Posterior vena cava (tissue), 2 donors: ENCODE measurements at regions not wholly inside any gene's neighbourhood (a gene's known extent, or its start where the extent isn't known, plus 50 kb on each side); places are given as distances from the start of the nearest gene placed in this dataset.
"Not testable (repeated sequence)": the region's sequence is repeated elsewhere in the genome, so short reads cannot be mapped to it uniquely, and the experiment has no call there.

Experiments
- DNase-seq: peaks from one replicate; pipeline ENCODE4 v3.0.0-alpha.2; 2020; ENCODE audit warnings: low spot score
- intact Hi-C, 2 donors: fragments of 100-400 bp; cut with DNase I; formaldehyde crosslinking; loops; one replicate each; pipeline versions ENCODE4 v1.14.1 to v1.14.2; 2022 to 2023
- donor health status: DM: yes; HTN: yes; CAD: no.
- donor health status: DM: yes; HTN: yes; CAD: no.

DNA sequence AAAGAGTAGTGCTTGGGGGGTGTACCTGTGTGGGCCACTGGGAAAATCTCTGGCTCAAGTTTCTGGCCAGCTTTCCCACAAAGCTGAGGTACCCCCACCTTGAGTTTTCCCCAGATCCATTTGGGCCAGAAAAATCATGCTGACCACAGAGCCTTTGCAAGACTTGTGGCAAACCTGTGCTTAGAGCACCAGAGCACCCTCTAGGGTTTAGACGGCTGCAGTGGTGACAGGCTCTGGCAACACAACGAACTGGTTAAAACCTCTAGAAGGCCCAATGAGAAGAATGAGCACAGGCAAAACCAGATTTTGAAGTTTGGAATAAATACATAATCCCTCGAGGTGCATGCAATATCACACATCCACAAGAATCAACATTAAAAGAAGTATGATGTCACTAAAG is 290.7 kb upstream of the FOLH1 start:
- intact Hi-C loops = no loop called here
- no peak for DNase-seq

DNA sequence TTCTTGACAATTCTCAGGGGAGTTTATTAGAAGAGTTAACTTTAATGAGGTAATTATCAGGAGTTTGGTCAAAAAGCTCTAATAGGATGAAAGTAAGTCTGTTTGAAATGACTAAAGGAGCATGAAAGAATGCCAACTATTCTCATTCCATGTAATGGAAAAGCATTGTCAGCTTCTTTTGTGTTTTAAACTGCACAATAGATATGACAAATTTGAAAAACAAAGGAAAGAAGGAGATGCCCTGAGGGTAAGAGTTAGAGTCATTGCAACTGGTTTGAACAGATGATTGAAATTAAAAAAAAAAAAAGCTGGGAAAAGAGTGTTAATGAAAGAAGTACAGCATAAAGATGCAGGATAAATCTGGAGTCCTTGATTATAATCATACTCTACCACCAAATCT is 296.8 kb upstream of the FOLH1 start:
- intact Hi-C loops = no loop called here
- DNase-seq = no peak

DNA sequence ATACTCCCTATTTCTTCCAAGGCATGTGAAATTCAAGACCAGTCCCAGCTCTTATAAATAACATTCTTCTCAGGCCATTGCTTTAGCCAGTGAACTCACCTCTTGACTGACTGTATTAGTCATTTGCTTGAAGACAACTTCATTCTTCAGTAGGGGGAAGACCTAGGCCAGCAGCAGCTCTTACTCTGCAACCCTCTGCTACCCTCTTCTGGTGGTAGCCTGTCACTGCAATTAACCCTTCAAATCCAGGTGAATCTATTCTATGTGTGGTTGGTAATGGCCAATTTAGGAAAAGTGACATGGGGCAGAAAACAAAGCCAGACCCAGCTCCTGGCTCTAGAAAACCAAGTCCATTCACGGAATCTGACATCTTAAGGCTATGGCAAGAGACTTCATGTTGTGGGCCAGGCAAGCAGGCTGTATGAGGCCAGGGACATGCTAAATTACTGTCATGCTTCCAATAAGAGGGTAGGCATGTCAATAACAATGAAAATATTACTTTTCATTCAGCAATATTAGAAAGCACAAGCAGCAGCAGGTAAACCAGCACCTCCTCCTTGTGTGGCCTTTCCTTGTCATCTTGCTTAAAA is 317.9 kb upstream of the FOLH1 start:
- DNase-seq, intact Hi-C loops: not testable (repeated sequence)

DNA sequence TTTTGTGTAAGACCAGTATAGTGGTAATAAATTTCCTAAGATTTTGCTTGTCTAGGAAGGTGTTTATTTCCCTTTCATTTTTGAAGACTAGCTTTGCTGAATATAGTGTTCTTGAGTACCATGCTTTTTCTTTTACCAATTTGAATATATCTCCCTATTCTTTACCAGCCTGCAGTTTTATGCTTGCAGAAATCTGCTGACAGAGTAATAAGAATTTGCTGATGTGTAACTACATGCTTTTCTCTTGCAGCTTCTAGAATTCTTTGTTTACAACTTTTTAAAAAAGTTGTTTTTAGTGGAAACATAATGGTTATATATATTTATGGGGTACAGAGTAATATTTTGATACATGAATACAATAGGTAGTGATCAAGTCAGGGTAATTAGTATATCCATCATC is 324.8 kb upstream of the FOLH1 start:
- intact Hi-C loops = no loop called here

DNA sequence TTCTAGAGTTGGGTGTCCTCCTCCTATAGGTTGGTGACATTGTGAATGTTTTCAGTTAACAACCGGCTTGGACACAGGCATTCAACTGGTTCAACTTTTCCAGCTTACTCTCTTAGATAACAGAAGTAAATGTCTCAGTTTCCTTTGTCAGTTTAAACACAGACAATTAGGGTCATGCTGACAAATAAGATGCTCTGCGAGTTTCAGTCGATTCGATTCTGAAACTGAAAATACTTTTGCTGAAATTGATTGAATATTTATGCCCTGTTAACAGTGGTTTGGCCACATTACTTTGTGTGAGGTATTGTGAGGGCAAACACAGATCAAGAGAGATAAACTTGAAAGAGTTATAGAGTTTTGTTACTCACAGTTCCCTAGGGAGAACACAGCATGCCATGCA is 330.5 kb upstream of the FOLH1 start:
- DNase-seq, intact Hi-C loops: not testable (repeated sequence)

More for the DNA sequence above, 324.8 kb upstream of the FOLH1 start:
- DNase-seq = no peak

DNA sequence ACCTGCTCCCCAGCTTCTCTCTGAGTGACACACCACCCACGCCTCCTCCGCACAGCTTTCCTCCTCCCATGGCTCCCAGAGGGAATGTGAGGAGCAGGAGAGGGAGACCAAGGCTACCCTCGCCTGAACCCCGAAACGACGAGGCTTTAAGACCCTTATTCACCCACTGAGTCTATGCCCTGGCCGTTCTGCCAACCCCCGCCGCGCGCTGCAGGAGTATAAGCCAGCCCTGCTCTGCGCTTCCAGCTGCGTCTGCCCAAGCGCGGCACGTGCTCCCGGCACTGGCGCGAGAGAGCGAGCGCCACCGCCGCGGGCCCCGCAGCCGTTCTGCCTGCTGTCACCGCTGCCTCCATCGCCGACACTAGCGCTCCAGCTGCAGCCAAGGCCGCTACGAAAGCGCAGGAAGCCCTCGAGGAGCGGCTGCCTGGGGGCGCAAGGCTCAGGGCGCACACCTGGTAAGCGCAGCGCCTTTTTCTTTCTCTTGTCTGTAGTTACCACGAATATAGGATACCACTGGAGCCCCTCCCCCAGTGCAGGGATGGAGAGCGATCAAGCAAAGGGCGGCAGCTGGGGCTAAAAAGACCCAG is 350.0 kb upstream of the FOLH1 start:
- intact Hi-C loops, DNase-seq: not testable (repeated sequence)

DNA sequence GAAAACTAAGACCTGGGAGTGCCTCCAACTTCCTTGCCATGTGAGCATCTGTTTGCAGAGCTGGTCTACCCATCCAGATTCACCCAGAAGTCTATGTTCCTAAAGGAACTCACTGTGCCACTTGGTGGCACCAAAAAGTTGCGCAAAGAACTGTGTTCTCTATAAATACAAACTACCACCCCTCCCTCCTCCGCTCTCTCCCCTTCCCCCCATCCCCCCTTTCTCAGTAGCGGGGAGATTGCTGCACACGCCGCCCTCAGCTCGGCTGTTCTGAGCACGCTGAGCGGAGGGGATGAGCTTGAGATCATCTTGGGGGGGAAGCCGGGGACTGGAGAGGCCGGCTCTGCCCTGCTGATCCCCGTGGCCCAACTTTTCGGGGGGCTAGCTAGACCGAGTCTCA is 352.2 kb upstream of the FOLH1 start:
- intact Hi-C loops, DNase-seq: not testable (repeated sequence)

DNA sequence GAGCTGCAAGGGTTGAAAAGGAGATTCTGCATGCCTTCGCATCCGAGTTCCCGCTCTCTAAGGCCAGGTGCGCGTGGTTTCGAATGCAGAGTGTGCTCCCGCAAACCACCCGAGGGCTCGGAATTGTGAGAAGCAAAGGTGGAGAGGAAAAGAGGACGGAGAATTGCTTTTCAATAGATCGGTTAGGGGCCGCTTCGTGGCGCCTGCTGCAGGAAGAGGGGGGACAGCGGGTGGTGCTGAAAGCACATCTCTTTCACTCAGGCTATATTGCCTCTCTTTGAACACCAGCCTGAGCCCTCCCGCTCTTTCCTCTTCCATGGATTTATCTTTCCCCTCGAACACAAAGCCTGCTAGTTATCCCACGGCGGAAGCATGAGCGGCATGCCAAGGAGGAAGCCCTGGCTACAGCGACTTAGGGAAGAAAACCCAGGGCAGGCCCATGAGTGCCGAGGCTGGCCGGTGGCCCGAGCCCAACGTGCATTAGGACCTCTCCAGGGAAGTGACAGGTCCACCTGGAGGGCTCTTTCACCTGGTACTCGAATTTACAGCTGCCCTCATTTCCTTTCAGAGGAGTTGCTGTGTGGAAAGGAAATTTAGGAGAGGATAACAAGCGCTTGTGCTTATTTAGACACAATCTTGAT is 353.0 kb upstream of the FOLH1 start:
- DNase-seq, intact Hi-C loops: not testable (repeated sequence)

DNA sequence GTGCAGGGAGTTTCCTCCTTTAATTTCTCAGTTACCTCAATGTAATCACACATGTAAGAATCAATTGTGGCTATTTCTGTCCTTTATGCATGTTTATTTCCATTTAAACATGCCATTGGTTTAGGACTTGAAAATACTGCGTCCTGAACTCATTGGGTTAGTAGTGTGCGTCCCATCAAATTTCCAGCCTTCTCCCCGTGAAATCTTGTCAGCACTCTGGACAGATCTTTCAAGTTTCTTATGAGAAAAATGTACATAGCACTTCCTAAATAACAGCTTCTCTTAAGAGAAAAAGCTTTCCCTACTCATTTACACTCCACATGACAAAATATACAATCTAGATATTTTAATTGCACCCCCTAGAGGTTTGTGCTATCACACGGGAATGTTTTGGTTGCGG is 353.9 kb upstream of the FOLH1 start:
- intact Hi-C loops, DNase-seq: not testable (repeated sequence)

DNA sequence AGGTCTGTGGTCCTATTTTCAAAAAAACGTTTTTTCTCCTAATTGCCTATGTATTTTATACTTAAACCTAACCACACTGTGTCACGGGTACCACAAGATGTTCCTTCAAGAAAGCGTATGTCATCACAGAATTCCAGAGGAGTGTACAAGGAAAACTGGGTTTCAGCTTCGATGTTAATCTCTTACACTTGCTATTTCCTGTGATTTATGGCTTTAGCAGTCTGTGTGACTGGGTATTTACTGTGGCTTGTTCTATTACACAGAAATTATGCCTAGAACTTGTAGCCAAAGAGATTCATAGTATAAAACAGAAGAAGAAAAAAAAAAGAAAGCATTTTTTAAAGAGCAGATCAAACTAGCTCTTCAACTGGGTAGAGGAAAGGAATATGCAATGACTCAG is 371.1 kb upstream of the FOLH1 start:
- DNase-seq, intact Hi-C loops: not testable (repeated sequence)

DNA sequence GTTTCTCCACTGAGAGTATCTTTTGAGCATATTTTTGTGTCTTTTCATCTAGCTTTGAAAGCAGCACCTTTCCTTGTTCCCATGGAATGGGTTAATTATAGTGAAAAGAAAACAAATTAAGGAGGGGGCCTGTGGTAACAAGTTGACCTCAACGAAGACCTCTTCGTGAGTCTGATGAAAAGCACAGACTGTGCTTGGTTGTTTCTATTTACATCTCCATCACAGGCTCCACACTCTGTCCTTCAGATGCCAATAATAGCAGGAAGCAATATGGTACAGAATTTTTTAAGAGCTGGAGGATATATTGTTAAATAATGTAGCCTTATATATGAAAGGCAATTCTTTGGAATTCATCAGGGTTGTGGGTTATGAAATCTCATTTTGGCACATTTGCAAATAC is 366.7 kb upstream of the OR4C13 start:
- intact Hi-C loops, DNase-seq: not testable (repeated sequence)

DNA sequence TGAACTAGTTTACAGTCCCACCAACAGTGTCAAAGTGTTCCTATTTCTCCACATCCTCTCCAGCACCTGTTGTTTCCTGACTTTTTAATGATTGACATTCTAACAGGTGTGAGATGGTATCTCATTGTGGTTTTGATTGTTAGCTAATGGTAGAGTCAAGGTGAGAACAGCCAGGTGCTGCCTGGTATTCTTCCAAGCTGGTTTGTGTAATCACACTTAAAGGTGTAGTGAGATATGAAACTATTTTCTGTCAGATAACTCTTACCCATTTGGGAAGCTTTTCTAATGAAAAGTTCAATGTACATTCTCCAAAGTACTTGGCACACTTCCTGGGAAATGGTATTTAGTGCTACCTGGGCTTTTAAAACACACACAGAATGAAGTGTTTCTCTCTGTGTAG is 343.3 kb upstream of the OR4C13 start:
- intact Hi-C loops, DNase-seq: not testable (repeated sequence)

DNA sequence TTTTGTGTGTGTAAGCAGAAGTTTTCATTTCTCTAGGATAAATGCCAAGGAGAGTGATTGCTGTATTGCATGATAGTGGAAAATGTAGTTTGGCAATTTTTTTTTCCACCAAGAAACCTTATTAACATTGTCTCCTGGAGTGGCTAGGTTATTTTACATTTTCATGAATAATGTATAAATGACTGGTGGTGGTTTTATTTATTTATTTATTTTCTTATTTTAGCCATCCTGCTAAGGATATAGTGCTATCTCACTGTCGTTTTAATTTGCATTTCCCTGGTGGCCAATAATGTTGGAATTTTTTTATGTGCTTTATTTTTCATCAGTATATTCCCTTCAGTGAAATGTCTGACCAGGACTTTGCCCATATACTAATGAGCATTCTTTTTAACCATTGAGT is 328.3 kb upstream of the OR4C13 start:
- intact Hi-C loops = not testable (repeated sequence)

DNA sequence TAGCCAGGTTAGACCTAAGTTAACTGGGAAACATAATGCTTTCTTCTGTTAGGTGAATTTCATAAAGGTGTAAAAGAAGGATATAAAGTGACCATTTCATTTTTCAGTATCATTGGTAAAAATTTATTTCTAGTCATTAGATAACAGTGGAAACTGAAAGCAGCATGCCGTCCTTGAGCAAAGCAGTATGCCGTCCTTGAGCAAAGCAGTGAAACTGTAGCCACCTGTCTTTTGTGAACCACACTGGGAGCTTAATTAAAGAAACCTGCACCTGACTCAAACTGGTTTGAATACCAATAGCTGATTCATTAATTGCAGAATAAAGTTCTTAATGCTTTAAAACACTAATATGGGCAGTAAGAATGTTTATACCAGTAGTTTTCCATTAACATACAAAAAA is 281.5 kb upstream of the OR4C13 start:
- intact Hi-C loops, DNase-seq: not testable (repeated sequence)

More for the DNA sequence above, 328.3 kb upstream of the OR4C13 start:
- not testable (repeated sequence) for DNase-seq

DNA sequence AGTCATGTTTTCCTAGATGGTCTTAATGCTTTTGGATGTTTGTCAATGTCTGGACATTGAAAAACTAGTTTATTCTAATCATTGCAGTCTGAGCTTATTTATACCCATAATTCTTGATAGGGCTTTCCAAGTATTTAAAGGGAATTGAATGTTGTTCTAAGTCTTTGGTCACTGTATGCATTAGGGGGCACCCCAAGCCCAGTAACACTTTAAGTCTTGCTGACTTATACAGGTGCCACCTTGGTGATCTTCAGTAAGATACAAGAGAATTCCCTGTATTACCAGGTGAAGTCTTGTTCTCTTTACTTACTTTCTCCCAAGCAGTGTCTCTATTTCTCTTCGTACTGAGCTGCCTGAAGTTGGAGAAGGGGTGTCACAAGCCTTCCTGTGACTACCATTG is 250.1 kb upstream of the OR4C13 start:
- intact Hi-C loops, DNase-seq: not testable (repeated sequence)

DNA sequence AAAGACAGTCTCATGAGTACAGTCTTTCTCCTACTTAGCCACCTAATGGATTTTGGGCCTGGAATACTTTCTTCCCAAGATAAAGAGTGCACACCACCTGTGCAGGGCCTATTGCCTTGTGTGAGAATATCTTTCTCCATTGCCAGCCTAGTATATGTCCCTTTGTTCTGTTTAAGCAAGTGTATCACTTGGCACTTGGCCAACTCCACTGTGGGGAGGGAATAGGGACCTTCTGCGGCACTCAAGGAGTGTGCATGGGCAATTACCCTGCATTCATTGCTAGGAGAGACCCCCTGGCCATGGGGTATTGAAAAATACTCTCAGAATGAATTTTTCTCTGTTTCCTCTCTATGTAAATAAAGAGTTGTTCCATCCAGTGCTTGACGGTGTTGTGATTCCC is 201.7 kb upstream of the OR4C13 start:
- DNase-seq, intact Hi-C loops: not testable (repeated sequence)

DNA sequence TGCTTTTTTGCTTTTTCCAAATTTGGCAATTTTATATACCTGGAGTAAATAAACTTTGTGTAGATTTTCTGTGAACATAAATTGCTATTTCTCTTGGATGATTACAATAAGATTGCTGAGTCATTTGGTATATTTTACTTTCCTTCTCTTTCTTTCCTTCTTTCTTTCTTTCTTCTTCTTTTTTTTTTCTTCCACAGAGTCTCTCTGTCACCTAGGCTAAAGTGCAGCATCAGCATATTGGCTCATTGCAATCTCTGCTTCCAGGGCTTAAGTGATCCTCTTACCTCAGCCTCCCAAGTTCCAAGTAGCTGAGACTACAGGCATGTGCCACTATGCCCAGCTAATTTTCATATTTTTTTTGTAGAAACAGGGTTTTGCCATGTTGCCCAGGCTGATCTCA is 201.2 kb upstream of the OR4C13 start:
- intact Hi-C loops, DNase-seq: not testable (repeated sequence)

DNA sequence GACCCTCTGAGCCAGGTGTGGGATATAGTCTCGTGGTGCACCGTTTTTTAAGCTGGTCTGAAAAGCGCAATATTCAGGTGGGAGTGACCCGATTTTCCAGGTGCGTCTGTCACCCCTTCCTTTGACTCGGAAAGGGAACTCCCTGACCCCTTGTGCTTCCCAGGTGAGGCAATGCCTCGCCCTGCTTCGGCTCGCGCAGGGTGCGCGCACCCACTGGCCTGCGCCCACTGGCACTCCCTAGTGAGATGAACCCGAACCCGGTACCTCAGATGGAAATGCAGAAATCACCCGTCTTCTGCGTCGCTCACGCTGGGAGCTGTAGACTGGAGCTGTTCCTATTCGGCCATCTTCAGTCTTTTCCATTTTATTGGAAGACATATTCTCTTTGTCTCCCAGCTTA is 171.4 kb upstream of the OR4C13 start:
- intact Hi-C loops, DNase-seq: not testable (repeated sequence)

DNA sequence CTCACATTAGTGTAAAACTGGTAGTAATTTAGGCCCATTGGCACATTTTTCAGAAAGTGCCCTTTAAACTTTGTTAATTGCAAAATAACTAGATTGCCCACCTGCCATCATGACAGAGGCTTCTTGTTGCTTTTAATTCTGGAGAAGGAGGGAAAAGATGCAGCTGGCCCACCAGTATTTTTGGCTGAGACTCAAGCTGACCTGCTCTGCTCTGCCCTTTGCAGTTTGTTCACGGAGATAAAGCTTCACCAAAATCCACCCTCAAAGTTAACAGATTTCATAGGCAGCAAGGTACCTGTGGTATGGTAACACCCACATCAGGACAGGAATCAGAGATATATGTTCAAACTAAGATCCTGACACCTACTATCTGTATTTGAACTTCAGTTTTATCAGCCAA is 170.2 kb upstream of the OR4C13 start:
- DNase-seq = not testable (repeated sequence)

DNA sequence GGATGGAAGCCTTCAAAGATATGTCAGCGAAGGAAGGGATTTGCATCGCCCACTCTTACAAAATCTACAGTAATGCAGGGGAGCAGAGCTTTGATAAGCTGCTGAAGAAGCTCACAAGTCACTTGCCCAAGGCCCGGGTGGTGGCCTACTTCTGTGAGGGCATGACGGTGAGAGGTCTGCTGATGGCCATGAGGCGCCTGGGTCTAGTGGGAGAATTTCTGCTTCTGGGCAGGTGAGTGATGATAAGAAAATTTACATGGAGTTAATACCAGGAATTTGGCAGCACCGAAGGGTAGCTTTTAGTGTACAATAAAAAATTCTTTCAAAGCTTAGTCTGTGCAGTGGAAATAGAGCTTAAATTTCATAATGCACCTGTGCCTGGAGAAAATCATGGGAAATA is 168.3 kb upstream of the OR4C13 start:
- intact Hi-C loops = not testable (repeated sequence)
- DNase-seq = peak; percentile 66

More for the DNA sequence above, 170.2 kb upstream of the OR4C13 start:
- intact Hi-C loops = not testable (repeated sequence)

DNA sequence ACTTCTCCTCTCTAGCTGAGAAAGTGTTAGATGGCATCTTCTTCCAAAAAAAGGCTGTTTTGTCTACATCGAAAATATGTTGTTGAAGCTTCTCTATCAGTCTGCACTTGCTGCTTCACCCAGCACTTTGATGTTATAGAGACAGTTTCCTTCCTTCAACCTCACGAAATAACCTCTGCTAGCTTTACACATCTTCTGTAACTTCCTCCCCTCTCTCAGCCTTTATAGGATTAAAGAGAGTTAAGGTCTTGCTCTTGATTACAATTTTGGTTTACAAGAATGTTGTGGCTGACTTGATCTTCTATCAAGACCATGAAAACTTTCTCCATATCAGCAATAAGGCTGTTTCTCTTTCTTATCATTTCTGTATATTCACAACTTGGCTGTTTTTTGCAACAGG is 162.4 kb upstream of the OR4C13 start:
- DNase-seq, intact Hi-C loops: not testable (repeated sequence)
